MM.1S (cell line): ENCODE measurements at regions not wholly inside any gene's neighbourhood (a gene's known extent, or its start where the extent isn't known, plus 50 kb on each side); places are given as distances from the start of the nearest gene placed in this dataset.
A peak's percentile ranks its signal among the peaks of the same experiment; 100 is the strongest.

ENCODE experiments used
- DNase-seq: peaks from one replicate; pipeline ENCODE4 v3.0.0-alpha.2; 2015
- H2AFZ ChIP-seq: fragments of 300-600 bp; sonication (generic); 2 replicates; pipeline ENCODE4 v1.6.0; 2016; ENCODE audit warnings: antibody characterized with exemption, low read length
- H3F3A ChIP-seq: fragments of 300-600 bp; sonication (generic); 2 replicates; pipeline ENCODE4 v1.6.1; 2016; ENCODE audit warnings: mild to moderate bottlenecking, antibody characterized with exemption, low read length, moderate library complexity, mixed read lengths; ENCODE audit not compliant: insufficient read depth
- H3K27ac ChIP-seq: fragments of 300-600 bp; sonication (generic); 2 replicates; pipeline ENCODE4 v1.5.1; 2016; ENCODE audit warnings: mild to moderate bottlenecking, low read length
- H3K27me3 ChIP-seq: fragments of 300-600 bp; sonication (generic); replicated peaks from 2 replicates; pipeline ENCODE4 v1.6.0; 2016; ENCODE audit warnings: low read length; ENCODE audit not compliant: insufficient read depth
- H3K36me3 ChIP-seq: fragments of 300-600 bp; sonication (generic); replicated peaks from 2 replicates; pipeline ENCODE4 v1.6.1; 2016; ENCODE audit warnings: mild to moderate bottlenecking, low read length, mixed read lengths; ENCODE audit not compliant: insufficient read depth
- H3K4me1 ChIP-seq: fragments of 300-600 bp; sonication (generic); 2 replicates; pipeline ENCODE4 v1.6.1; 2016; ENCODE audit warnings: low read length, mixed read lengths
- H3K4me2 ChIP-seq: fragments of 300-600 bp; sonication (generic); 2 replicates; pipeline ENCODE4 v1.6.0; 2016; ENCODE audit warnings: low read depth, low read length
- H3K4me3 ChIP-seq: fragments of 300-600 bp; sonication (generic); 2 replicates; pipeline ENCODE4 v1.5.1; 2016; ENCODE audit warnings: low read length, mixed read lengths
- H3K79me2 ChIP-seq: fragments of 300-600 bp; sonication (generic); 2 replicates; pipeline ENCODE4 v1.6.1; 2016; ENCODE audit warnings: mixed run types, low read length, mixed read lengths
- H3K9ac ChIP-seq: fragments of 300-600 bp; sonication (generic); 2 replicates; pipeline ENCODE4 v1.6.1; 2016; ENCODE audit warnings: low read length, mixed read lengths
- H3K9me2 ChIP-seq: fragments of 300-600 bp; sonication (generic); replicated peaks from 2 replicates; pipeline ENCODE4 v1.6.1; 2016; ENCODE audit warnings: mild to moderate bottlenecking, low read length, mixed read lengths; ENCODE audit not compliant: insufficient read depth
- H3K9me3 ChIP-seq: fragments of 300-600 bp; sonication (generic); replicated peaks from 2 replicates; pipeline ENCODE4 v1.6.1; 2016; ENCODE audit warnings: mild to moderate bottlenecking, low read length, mixed read lengths; ENCODE audit not compliant: insufficient read depth
- H4K20me1 ChIP-seq: fragments of 300-600 bp; sonication (generic); 2 replicates; pipeline ENCODE4 v1.6.1; 2016; ENCODE audit warnings: mild to moderate bottlenecking, low read length, moderate library complexity, mixed read lengths; ENCODE audit not compliant: insufficient read depth
- CTCF ChIP-seq: fragments of 300-600 bp; sonication (generic); IDR thresholded peaks from 2 replicates; pipeline ENCODE4 v1.5.1; 2016; ENCODE audit warnings: antibody characterized with exemption, low read length, mixed read lengths
- EZH2 ChIP-seq: fragments of 300-600 bp; sonication (generic); optimal IDR thresholded peaks from 2 replicates; pipeline ENCODE3; 2017; ENCODE audit warnings: low read depth, mild to moderate bottlenecking, antibody characterized with exemption, low read length, mixed read lengths
- EZH2phosphoT487 ChIP-seq: fragments of 300-600 bp; sonication (generic); IDR thresholded peaks from 2 replicates; pipeline ENCODE4 v1.6.1; 2018; ENCODE audit warnings: antibody characterized with exemption, low read length

GRCh38 chr3:164451072-164451910 is 627.0 kb downstream of the SI start:
- no peaks in the 10 kb centered on the region for H3K4me1 ChIP-seq
- H3K27me3 ChIP-seq = no peaks in the 10 kb centered on the region
- H2AFZ ChIP-seq = peak overlapping the region; percentile 52; the same call in 1 of the 2 replicates
- DNase-seq = no peak
- H3K9me3 ChIP-seq = no peaks in the 10 kb centered on the region
- no peak overlapping the region for H3K9ac ChIP-seq
- no peaks in the 10 kb centered on the region for H3K36me3 ChIP-seq
- no peak overlapping the region for H3K27ac ChIP-seq
- no peaks in the 10 kb centered on the region for H3K9me2 ChIP-seq
- no peaks in the 10 kb centered on the region for H3K79me2 ChIP-seq
- TF ChIP-seq EZH2 = no peak
- peak; percentile 34 for TF ChIP-seq CTCF
- no peak overlapping the region for H3K4me3 ChIP-seq
- no peaks in the 10 kb centered on the region for H4K20me1 ChIP-seq
- no peak overlapping the region for H3K4me2 ChIP-seq
- H3F3A ChIP-seq = no peaks in the 10 kb centered on the region

GRCh38 chr3:164450276-164450905 is 627.9 kb downstream of the SI start:
- Histone ChIP-seq H3K4me2 (no peak overlapping the region), H3F3A (no peaks in the 10 kb centered on the region), H3K9me2 (no peaks in the 10 kb centered on the region), H3K36me3 (no peaks in the 10 kb centered on the region), H3K9ac (no peak overlapping the region), H2AFZ (0 out of 2 replicates have a peak overlapping the region, but pooled peaks have one; percentile 52), H3K9me3 (no peaks in the 10 kb centered on the region), H4K20me1 (no peaks in the 10 kb centered on the region), H3K27ac (no peak overlapping the region), H3K4me1 (no peaks in the 10 kb centered on the region), H3K27me3 (no peaks in the 10 kb centered on the region), H3K4me3 (no peak overlapping the region), H3K79me2 (no peaks in the 10 kb centered on the region)
- no peak for DNase-seq
- no peak for TF ChIP-seq EZH2
- no peak for TF ChIP-seq EZH2phosphoT487
- TF ChIP-seq CTCF = no peak

- Histone ChIP-seq H3K36me3 (no peaks in the 10 kb centered on the region), H3F3A (no peaks in the 10 kb centered on the region), H2AFZ (no peak overlapping the region), H3K9me3 (no peaks in the 10 kb centered on the region), H3K9ac (no peak overlapping the region), H4K20me1 (no peaks in the 10 kb centered on the region), H3K9me2 (no peaks in the 10 kb centered on the region), H3K79me2 (no peaks in the 10 kb centered on the region), H3K4me2 (no peak overlapping the region), H3K4me1 (no peaks in the 10 kb centered on the region), H3K4me3 (no peak overlapping the region), H3K27ac (no peak overlapping the region), H3K27me3 (no peaks in the 10 kb centered on the region)
- TF ChIP-seq EZH2phosphoT487 = no peak
- TF ChIP-seq EZH2 = no peak
- DNase-seq = no peak
These were observed 659.1 kb downstream of the SI start for GRCh38 chr3:164419220-164419619.
